ENCODE measurements at regions not wholly inside any gene's neighbourhood (a gene's known extent, or its start where the extent isn't known, plus 50 kb on each side); places are given as distances from the start of the nearest gene placed in this dataset.

GRCh38 chrX:10949541-10949940 is 161.6 kb upstream of the HCCS start:
- no peaks in the 10 kb centered on the region for H3K27me3 ChIP-seq (ENCODE audit: control insufficient read depth, insufficient read depth, low read length)

DNA sequence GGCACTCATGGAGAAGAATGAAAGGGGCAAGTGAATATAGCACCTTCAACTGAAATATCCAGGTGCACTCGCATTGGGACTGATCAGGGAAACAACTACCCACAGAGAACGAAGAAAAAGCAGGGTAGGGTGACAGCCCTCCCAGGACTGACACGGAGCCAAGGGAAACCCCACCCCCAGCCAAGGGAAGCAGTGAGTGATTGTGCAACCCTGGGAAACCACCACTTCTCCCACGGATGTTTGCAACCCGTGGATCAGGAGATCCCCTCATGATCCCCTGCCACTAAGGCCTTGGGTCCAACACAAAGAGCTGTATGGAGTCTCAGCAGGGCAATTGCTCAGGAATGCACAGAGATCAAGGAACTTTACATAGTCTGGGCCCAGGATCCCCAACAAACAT is 158.5 kb upstream of the HCCS start:
- no peaks in the 10 kb centered on the region for H3K27me3 ChIP-seq (ENCODE audit: control insufficient read depth, insufficient read depth, low read length)
- H3K4me1 ChIP-seq (ENCODE audit: control insufficient read depth, insufficient read depth, low read length) = no peaks in the 10 kb centered on the region
- H3K36me3 ChIP-seq (ENCODE audit: control insufficient read depth, insufficient read depth, low read length) = no peaks in the 10 kb centered on the region
- H3K27ac ChIP-seq (ENCODE audit: low read depth, low read length) = no peak overlapping the region
- no peak overlapping the region for H3K9ac ChIP-seq (ENCODE audit: low read length)
- H3K4me3 ChIP-seq (ENCODE audit: low read length) = no peak overlapping the region

More at GRCh38 chrX:10949541-10949940, 161.6 kb upstream of the HCCS start:
- H3K27ac ChIP-seq (ENCODE audit: low read depth, low read length) = no peak overlapping the region
- no peak overlapping the region for H3K4me3 ChIP-seq (ENCODE audit: low read length)
- no peak overlapping the region for H3K9ac ChIP-seq (ENCODE audit: low read length)
- no peaks in the 10 kb centered on the region for H3K36me3 ChIP-seq (ENCODE audit: control insufficient read depth, insufficient read depth, low read length)
- H3K4me1 ChIP-seq (ENCODE audit: control insufficient read depth, insufficient read depth, low read length) = no peaks in the 10 kb centered on the region

DNA sequence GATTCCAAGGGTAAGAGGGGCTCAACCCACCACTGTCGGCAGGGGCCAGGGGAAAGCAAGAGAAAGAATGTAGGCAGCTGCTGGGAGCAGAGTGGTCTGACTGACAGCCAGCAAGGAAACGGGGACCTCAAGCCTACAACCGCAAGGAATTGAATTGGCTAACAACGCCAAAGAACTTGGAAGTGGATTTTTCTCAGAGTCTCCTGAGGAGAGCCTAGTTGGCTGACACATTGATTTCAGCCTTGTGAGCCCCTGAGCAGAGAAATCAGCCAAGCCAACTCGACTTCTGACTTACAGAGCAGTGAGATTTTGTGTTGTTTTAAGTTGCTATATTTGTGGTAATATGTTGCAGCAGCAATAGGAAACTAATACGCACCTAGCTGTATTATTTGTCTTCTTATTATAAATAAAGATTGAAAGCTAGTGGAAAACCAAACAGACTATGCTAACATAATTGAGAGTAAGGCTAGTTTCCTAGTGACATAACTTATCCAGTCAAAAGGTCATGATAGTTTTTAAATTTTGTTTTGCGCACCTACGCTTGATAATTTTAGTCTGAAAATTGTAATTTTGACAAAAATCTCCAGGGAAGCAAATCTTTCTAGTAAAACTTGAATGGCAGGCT is 145.8 kb upstream of the HCCS start:
- H3K36me3 ChIP-seq (ENCODE audit: control insufficient read depth, insufficient read depth, low read length) = no peaks in the 10 kb centered on the region
- no peaks in the 10 kb centered on the region for H3K27me3 ChIP-seq (ENCODE audit: control insufficient read depth, insufficient read depth, low read length)
- no peak overlapping the region for H3K9ac ChIP-seq (ENCODE audit: low read length)
- H3K27ac ChIP-seq (ENCODE audit: low read depth, low read length) = no peak overlapping the region
- H3K4me1 ChIP-seq (ENCODE audit: control insufficient read depth, insufficient read depth, low read length) = no peaks in the 10 kb centered on the region
- H3K4me3 ChIP-seq (ENCODE audit: low read length) = no peak overlapping the region

DNA sequence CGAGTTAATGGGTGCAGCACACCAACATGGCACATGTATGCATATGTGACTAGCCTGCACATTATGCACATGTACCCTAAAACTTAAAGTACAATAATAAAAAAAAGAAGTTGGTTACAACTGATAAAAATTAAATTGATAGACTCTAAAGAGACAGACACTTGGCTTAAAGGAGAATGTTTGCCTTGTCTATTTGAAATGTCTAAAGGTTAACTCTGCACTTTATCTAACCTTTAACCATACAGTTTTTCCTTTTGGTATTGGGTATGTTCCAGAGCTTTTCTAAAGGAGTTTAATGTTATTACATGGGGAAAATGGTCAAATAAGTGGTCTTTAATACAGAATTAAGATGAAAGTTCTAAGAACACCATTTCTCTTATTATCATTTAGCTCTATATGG is 145.1 kb upstream of the HCCS start:
- Histone ChIP-seq H3K9ac (ENCODE audit: low read length) (no peak overlapping the region), H3K4me3 (ENCODE audit: low read length) (no peak overlapping the region), H3K4me1 (ENCODE audit: control insufficient read depth, insufficient read depth, low read length) (no peaks in the 10 kb centered on the region), H3K27ac (ENCODE audit: low read depth, low read length) (no peak overlapping the region), H3K27me3 (ENCODE audit: control insufficient read depth, insufficient read depth, low read length) (no peaks in the 10 kb centered on the region), H3K36me3 (ENCODE audit: control insufficient read depth, insufficient read depth, low read length) (no peaks in the 10 kb centered on the region)

GRCh38 chrX:10971176-10971575 is 140.0 kb upstream of the HCCS start:
- Histone ChIP-seq H3K36me3 (ENCODE audit: control insufficient read depth, insufficient read depth, low read length) (no peaks in the 10 kb centered on the region), H3K27me3 (ENCODE audit: control insufficient read depth, insufficient read depth, low read length) (no peaks in the 10 kb centered on the region), H3K27ac (ENCODE audit: low read depth, low read length) (no peak overlapping the region), H3K4me3 (ENCODE audit: low read length) (no peak overlapping the region), H3K4me1 (ENCODE audit: control insufficient read depth, insufficient read depth, low read length) (no peaks in the 10 kb centered on the region), H3K9ac (ENCODE audit: low read length) (no peak overlapping the region)

GRCh38 chrX:10971759-10972158 is 139.4 kb upstream of the HCCS start:
- no peaks in the 10 kb centered on the region for H3K27me3 ChIP-seq (ENCODE audit: control insufficient read depth, insufficient read depth, low read length)
- H3K9ac ChIP-seq (ENCODE audit: low read length) = no peak overlapping the region
- no peak overlapping the region for H3K27ac ChIP-seq (ENCODE audit: low read depth, low read length)
- H3K36me3 ChIP-seq (ENCODE audit: control insufficient read depth, insufficient read depth, low read length) = no peaks in the 10 kb centered on the region
- H3K4me1 ChIP-seq (ENCODE audit: control insufficient read depth, insufficient read depth, low read length) = no peaks in the 10 kb centered on the region
- no peak overlapping the region for H3K4me3 ChIP-seq (ENCODE audit: low read length)

GRCh38 chrX:10972706-10973105 is 138.4 kb upstream of the HCCS start:
- Histone ChIP-seq H3K9ac (ENCODE audit: low read length) (no peak overlapping the region), H3K4me3 (ENCODE audit: low read length) (no peak overlapping the region), H3K36me3 (ENCODE audit: control insufficient read depth, insufficient read depth, low read length) (no peaks in the 10 kb centered on the region), H3K27me3 (ENCODE audit: control insufficient read depth, insufficient read depth, low read length) (no peaks in the 10 kb centered on the region), H3K27ac (ENCODE audit: low read depth, low read length) (no peak overlapping the region), H3K4me1 (ENCODE audit: control insufficient read depth, insufficient read depth, low read length) (no peaks in the 10 kb centered on the region)

DNA sequence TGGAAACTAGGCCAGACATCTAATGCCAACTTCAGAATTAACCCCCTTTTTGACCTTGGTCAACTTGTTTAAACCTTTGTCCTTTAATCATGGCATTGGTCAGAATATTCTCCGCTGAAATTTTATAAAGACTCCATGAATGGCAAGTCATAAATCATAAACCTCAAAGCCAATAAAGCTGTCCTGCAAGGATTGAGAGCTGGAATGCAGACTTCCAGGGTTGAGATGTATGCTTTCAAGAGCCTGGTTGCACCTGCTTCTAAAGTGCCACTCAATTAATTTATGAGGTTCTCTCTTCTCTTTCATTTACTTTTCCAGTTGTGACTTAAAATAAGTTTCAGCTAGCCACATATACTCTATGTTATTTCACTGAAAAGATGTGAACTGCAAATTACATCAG is 136.2 kb upstream of the HCCS start:
- no peaks in the 10 kb centered on the region for H3K27me3 ChIP-seq (ENCODE audit: control insufficient read depth, insufficient read depth, low read length)
- no peak overlapping the region for H3K9ac ChIP-seq (ENCODE audit: low read length)
- H3K4me3 ChIP-seq (ENCODE audit: low read length) = no peak overlapping the region
- H3K27ac ChIP-seq (ENCODE audit: low read depth, low read length) = no peak overlapping the region
- no peaks in the 10 kb centered on the region for H3K4me1 ChIP-seq (ENCODE audit: control insufficient read depth, insufficient read depth, low read length)
- no peaks in the 10 kb centered on the region for H3K36me3 ChIP-seq (ENCODE audit: control insufficient read depth, insufficient read depth, low read length)

DNA sequence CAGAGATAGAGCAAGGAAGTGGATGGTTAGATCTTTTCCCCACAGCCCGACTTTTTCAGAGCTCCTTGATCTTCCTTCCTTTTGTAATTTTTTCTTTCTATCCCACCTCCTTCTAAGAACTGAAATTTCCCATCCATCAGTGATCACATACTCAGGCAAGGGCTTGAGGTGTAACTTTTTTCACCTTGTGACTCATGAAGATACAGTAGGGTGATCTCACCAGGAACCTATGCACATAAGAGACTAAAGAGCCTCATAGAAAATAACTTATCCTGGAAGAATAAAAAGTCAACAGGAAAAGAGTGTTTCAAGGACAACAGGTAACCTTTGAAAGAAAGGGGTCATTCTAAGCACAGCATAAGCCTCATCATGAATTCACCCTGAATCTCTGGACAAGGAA is 131.2 kb upstream of the HCCS start:
- no peak overlapping the region for H3K4me3 ChIP-seq (ENCODE audit: low read length)
- H3K4me1 ChIP-seq (ENCODE audit: control insufficient read depth, insufficient read depth, low read length) = no peaks in the 10 kb centered on the region
- no peak overlapping the region for H3K27ac ChIP-seq (ENCODE audit: low read depth, low read length)
- H3K27me3 ChIP-seq (ENCODE audit: control insufficient read depth, insufficient read depth, low read length) = no peaks in the 10 kb centered on the region
- no peak overlapping the region for H3K9ac ChIP-seq (ENCODE audit: low read length)
- no peaks in the 10 kb centered on the region for H3K36me3 ChIP-seq (ENCODE audit: control insufficient read depth, insufficient read depth, low read length)

DNA sequence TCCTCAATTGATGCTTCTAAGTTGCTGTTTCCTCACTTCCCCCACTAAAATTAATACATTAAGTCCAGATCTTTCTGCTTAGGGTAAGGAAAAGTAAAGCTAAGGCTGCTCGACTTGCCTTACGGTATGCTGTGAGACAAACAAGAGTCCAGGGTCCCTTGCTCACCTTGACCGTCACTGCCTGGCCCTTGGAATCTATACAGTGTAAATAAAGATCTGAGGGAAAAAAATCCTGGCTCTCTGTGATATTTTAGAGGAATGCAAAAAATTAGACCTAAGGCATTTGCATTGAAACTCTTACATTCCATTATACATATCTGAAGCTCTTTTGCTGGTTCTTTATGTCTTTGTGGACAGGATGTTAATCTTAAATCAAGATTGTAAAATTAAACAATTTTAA is 129.6 kb upstream of the HCCS start:
- Histone ChIP-seq H3K4me3 (ENCODE audit: low read length) (no peak overlapping the region), H3K4me1 (ENCODE audit: control insufficient read depth, insufficient read depth, low read length) (no peaks in the 10 kb centered on the region), H3K27me3 (ENCODE audit: control insufficient read depth, insufficient read depth, low read length) (no peaks in the 10 kb centered on the region)

GRCh38 chrX:10983526-10983925 is 127.6 kb upstream of the HCCS start:
- Histone ChIP-seq H3K27ac (ENCODE audit: low read depth, low read length) (no peak overlapping the region), H3K4me3 (ENCODE audit: low read length) (no peak overlapping the region), H3K9ac (ENCODE audit: low read length) (no peak overlapping the region), H3K4me1 (ENCODE audit: control insufficient read depth, insufficient read depth, low read length) (no peaks in the 10 kb centered on the region), H3K36me3 (ENCODE audit: control insufficient read depth, insufficient read depth, low read length) (no peaks in the 10 kb centered on the region), H3K27me3 (ENCODE audit: control insufficient read depth, insufficient read depth, low read length) (no peaks in the 10 kb centered on the region)

More for the DNA sequence above, 129.6 kb upstream of the HCCS start:
- Histone ChIP-seq H3K36me3 (ENCODE audit: control insufficient read depth, insufficient read depth, low read length) (no peaks in the 10 kb centered on the region), H3K9ac (ENCODE audit: low read length) (no peak overlapping the region), H3K27ac (ENCODE audit: low read depth, low read length) (no peak overlapping the region)

- H3K4me3 ChIP-seq (ENCODE audit: low read length) = no peak overlapping the region
- H3K27ac ChIP-seq (ENCODE audit: low read depth, low read length) = no peak overlapping the region
- H3K36me3 ChIP-seq (ENCODE audit: control insufficient read depth, insufficient read depth, low read length) = no peaks in the 10 kb centered on the region
- H3K9ac ChIP-seq (ENCODE audit: low read length) = no peak overlapping the region
- no peaks in the 10 kb centered on the region for H3K27me3 ChIP-seq (ENCODE audit: control insufficient read depth, insufficient read depth, low read length)
- no peaks in the 10 kb centered on the region for H3K4me1 ChIP-seq (ENCODE audit: control insufficient read depth, insufficient read depth, low read length)
Measured at GRCh38 chrX:10984213-10984612, 126.9 kb upstream of the HCCS start.

DNA sequence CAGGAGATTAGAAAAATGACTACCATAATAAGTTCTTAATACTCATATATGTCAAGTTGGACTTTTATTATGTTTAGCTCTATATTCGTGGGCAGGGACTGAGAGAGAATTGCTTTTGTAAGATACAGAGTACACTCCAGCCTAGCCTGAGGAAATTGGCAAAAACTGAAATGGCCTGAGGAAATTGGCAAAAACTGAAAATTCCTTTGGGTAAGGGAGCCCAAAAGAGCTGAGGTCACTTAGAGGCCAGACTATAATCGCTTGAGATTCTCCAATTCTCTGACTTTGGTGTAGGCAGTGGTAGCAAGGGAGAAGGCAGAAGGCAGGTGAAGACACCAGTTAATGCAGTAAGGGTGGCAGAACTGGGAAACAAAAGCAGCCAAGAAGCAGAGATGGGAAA is 124.5 kb upstream of the HCCS start:
- H3K4me3 ChIP-seq (ENCODE audit: low read length) = no peak overlapping the region
- no peak overlapping the region for H3K27ac ChIP-seq (ENCODE audit: low read depth, low read length)
- no peaks in the 10 kb centered on the region for H3K4me1 ChIP-seq (ENCODE audit: control insufficient read depth, insufficient read depth, low read length)
- no peaks in the 10 kb centered on the region for H3K27me3 ChIP-seq (ENCODE audit: control insufficient read depth, insufficient read depth, low read length)
- no peak overlapping the region for H3K9ac ChIP-seq (ENCODE audit: low read length)
- H3K36me3 ChIP-seq (ENCODE audit: control insufficient read depth, insufficient read depth, low read length) = no peaks in the 10 kb centered on the region

All from rectal smooth muscle tissue (tissue), 1 donor.